SK-N-SH (cell line): ENCODE measurements at regions not wholly inside any gene's neighbourhood (a gene's known extent, or its start where the extent isn't known, plus 50 kb on each side); places are given as distances from the start of the nearest gene placed in this dataset.

Experiments used
- CHD2 ChIP-seq: fragments of 150-350 bp; IDR thresholded peaks from 2 replicates; pipeline ENCODE4 v1.6.1; 2018; ENCODE audit warnings: low read length; ENCODE audit not compliant: partially characterized antibody
- CTCF ChIP-seq: fragments of 200-600 bp; sonication (generic); IDR thresholded peaks from 2 replicates; pipeline ENCODE4 v1.6.1; 2017; ENCODE audit warnings: antibody characterized with exemption, mild to moderate bottlenecking, moderate library complexity
- MAX ChIP-seq: IDR thresholded peaks from 2 replicates; pipeline ENCODE4 v1.4.0; 2012; ENCODE audit warnings: low read depth
- PBX3 ChIP-seq: IDR thresholded peaks from 2 replicates; pipeline ENCODE4; 2012
- RFX5 ChIP-seq: IDR thresholded peaks from 2 replicates; pipeline ENCODE4 v1.6.1; 2012; ENCODE audit warnings: mild to moderate bottlenecking, improper control_type of control experiment, low read length
- USF2 ChIP-seq: fragments of 150-350 bp; IDR thresholded peaks from 2 replicates; pipeline ENCODE4 v1.6.1; 2017; ENCODE audit warnings: antibody characterized with exemption, low read length, low read depth, borderline replicate concordance
- YY1 ChIP-seq: IDR thresholded peaks from 2 replicates; pipeline ENCODE4 v1.4.0; 2012; ENCODE audit warnings: low read depth, mild to moderate bottlenecking
- ZBTB33 ChIP-seq: IDR thresholded peaks from 2 replicates; pipeline ENCODE4 v1.4.0; 2012; ENCODE audit warnings: low read depth, borderline replicate concordance

- no peak for TF ChIP-seq CTCF
- TF ChIP-seq YY1: no peak
- TF ChIP-seq MAX: no peak
- no peak for TF ChIP-seq ZBTB33
- no peak for TF ChIP-seq RFX5
- no peak for TF ChIP-seq CHD2
- TF ChIP-seq PBX3: no peak
- no peak for TF ChIP-seq USF2
Observed at GRCh38 chr1:198919667-198920398, 281.0 kb downstream of the PTPRC start.
